Kidney (tissue), 13 donors: ENCODE measurements at regions not wholly inside any gene's neighbourhood (a gene's known extent, or its start where the extent isn't known, plus 50 kb on each side); places are given as distances from the start of the nearest gene placed in this dataset.

Source experiments
- DNase-seq, 5 donors: peaks; one replicate each; pipeline ENCODE4 v3.0.0-alpha.2; 2013 to 2020
- FAIRE-seq: peaks from 2 replicates; lab custom pipeline; 2012; peaks lifted over from hg19 to GRCh38; lab: Jason Lieb, UNC
- H3K27ac ChIP-seq, 2 donors: one replicate each; pipeline ENCODE4 v1.7.0; 2013; ENCODE audit warnings: low read depth in 2 of 2, low read length in 2 of 2, inconsistent platforms in 1 of 2
- H3K27me3 ChIP-seq: one replicate; pipeline ENCODE4 v1.7.1; 2013; ENCODE audit warnings: low read length, inconsistent platforms; ENCODE audit not compliant: control insufficient read depth, insufficient read depth
- H3K36me3 ChIP-seq, 3 donors: one replicate each; pipeline versions ENCODE4 v1.7.0 to v1.7.1; 2013; ENCODE audit warnings: low read length in 3 of 3, control low read depth in 1 of 3, inconsistent platforms in 1 of 3; ENCODE audit not compliant: insufficient read depth in 3 of 3, control insufficient read depth in 2 of 3
- H3K4me1 ChIP-seq, 3 donors: one replicate each; pipeline versions ENCODE4 v1.7.0 to v1.7.1; 2013; ENCODE audit warnings: low read length in 3 of 3, inconsistent platforms in 1 of 3, low read depth in 1 of 3; ENCODE audit not compliant: control insufficient read depth in 2 of 3, insufficient read depth in 2 of 3
- H3K4me3 ChIP-seq, 3 donors: one replicate each; pipeline versions ENCODE4 v1.7.0 to v1.8.1; 2013; ENCODE audit warnings: low read length in 3 of 3, control low read depth in 1 of 3, inconsistent platforms in 1 of 3
- H3K9ac ChIP-seq, 3 donors: one replicate each; pipeline versions ENCODE4 v1.7.0 to v1.7.1; 2013; ENCODE audit warnings: low read length in 3 of 3, control low read depth in 1 of 3, inconsistent platforms in 1 of 3
- H3K9me3 ChIP-seq, 3 donors: one replicate each; pipeline versions ENCODE4 v1.7.0 to v1.7.1; 2013; ENCODE audit warnings: low read length in 3 of 3, control low read depth in 1 of 3, inconsistent platforms in 1 of 3; ENCODE audit not compliant: control insufficient read depth in 2 of 3, insufficient read depth in 1 of 3
- CTCF ChIP-seq: IDR thresholded peaks from 3 replicates; pipeline ENCODE4 v1.5.1; 2012; ENCODE audit warnings: mild to moderate bottlenecking, moderate library complexity, borderline replicate concordance; ENCODE audit not compliant: insufficient read depth; ENCODE audit errors: extremely low read depth
- intact Hi-C: fragments of 100-400 bp; cut with DNase I; formaldehyde crosslinking; loops from one replicate; pipeline ENCODE4 v1.11.1; 2022
- donor health status: control.
- donor health status: control.
- donor health status: control.
- donor health status: control.
- donor health status: control.
- donor health status: DM: yes; HTN: yes; CAD: no.
- donor health status: Normal renal cell carcinoma (clear cell type).

DNA sequence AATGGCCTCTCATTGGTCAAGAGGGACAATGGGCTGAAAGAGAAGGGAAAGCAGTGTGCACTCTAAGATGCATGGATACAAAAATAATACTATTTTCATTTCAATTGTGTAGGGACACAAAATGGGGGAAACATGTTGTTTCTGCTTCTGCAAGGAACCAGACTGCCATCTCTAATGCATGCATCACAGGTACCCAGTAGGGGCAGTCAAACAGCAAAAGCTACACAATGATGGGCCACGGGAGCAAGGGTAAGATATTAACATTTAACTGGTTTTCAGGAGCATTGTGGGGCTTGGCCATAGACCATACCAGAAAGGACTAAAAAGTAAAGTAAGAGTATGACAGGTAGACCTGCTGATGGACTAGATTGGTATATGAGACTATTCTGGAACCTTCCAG lies 535.8 kb downstream of the SPATA31D1 start:
- intact Hi-C loops = no loop called here
- Histone ChIP-seq H3K4me3 (no peak overlapping the region), H3K4me1 (peaks cover 0 to 3% (median 3%) of the 10 kb centered on the region in 3 donors), H3K27me3 (no peaks in the 10 kb centered on the region), H3K9me3 (peaks cover 0 to 9% (median 0%) of the 10 kb centered on the region in 3 donors), H3K36me3 (no peaks in the 10 kb centered on the region), H3K27ac (no peak overlapping the region), H3K9ac (no peak overlapping the region)
- no peak for TF ChIP-seq CTCF
- no peak for DNase-seq
- no peak for FAIRE-seq

DNA sequence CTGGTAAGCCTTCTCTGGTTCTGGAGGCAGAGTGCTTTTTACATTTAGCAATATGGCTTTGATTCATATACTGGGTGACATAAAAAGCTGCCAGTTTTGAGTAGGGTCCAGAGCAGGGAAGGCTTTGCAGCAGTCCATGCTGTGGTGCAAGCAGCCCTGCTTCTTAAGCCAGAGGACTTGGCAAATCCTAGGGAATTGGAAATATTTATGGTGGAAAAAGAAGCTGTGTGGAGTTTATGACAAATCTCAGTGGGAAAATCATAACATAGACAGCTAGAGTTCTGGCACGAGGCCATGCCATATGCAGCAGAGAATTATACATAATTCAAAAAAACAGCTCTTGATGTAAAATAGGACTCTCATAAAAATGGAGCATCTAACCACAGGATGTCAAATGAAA lies 536.4 kb downstream of the RASEF start:
- Histone ChIP-seq H3K9ac (no peak overlapping the region), H3K27me3 (no peaks in the 10 kb centered on the region), H3K9me3 (peaks cover 0 to 9% (median 0%) of the 10 kb centered on the region in 3 donors), H3K4me3 (no peak overlapping the region), H3K27ac (no peak overlapping the region), H3K4me1 (no peaks in the 10 kb centered on the region), H3K36me3 (no peaks in the 10 kb centered on the region)
- intact Hi-C loops = no loop called here
- no peak for DNase-seq
- no peak for FAIRE-seq
- TF ChIP-seq CTCF = no peak

DNA sequence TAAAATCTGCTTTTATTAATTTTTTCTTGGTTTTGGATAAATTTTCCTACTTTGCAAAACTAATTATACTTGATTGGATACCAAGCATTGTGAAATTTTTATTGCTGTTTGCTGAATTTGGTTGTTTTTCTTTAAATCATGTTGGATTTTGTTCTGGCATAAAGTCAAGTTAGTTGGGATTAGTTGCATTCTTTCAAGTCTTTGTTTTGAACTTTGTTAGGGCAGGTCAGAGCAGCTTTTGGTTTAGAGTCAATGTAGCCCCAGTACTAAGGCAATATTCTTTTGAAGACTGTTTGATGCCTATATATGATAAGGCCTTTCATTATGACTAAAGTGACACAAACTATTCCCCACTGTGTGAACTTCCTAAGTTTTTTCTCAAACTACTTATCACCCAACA lies 531.1 kb downstream of the RASEF start:
- H3K9ac ChIP-seq = no peak overlapping the region
- H3K27ac ChIP-seq = no peak overlapping the region
- H3K27me3 ChIP-seq = no peaks in the 10 kb centered on the region
- no peaks in the 10 kb centered on the region for H3K4me1 ChIP-seq
- DNase-seq (peak in 2 of 5 donors; percentile 58 to 71), FAIRE-seq (no peak)
- no peak overlapping the region for H3K4me3 ChIP-seq
- peaks cover 0 to 4% (median 0%) of the 10 kb centered on the region in 3 donors for H3K9me3 ChIP-seq
- TF ChIP-seq CTCF = no peak
- intact Hi-C loops = no loop called here
- no peaks in the 10 kb centered on the region for H3K36me3 ChIP-seq
